Ovary (tissue), 3 donors: ENCODE measurements at regions not wholly inside any gene's neighbourhood (a gene's known extent, or its start where the extent isn't known, plus 50 kb on each side); places are given as distances from the start of the nearest gene placed in this dataset.

Experiments
- EP300 ChIP-seq: sonication (generic); formaldehyde crosslinking; IDR thresholded peaks from one replicate; pipeline ENCODE4 v1.6.1; 2017; ENCODE audit warnings: antibody characterized with exemption
- POLR2A ChIP-seq: fragments of 450-650 bp; IDR thresholded peaks from one replicate; pipeline ENCODE4 v1.6.1; 2017; ENCODE audit warnings: antibody characterized with exemption, mild to moderate bottlenecking, moderate library complexity
- TF ChIP-seq, protein P1 (sequence below), 3 donors: fragments of 450-650 bp in 2 of 3; fragments of 200-600 bp in 1 of 3; IDR thresholded peaks; one replicate each; pipeline versions ENCODE4 v1.5.1 to v1.8.0; 2016 to 2022; ENCODE audit warnings: antibody characterized with exemption in 3 of 3, mild to moderate bottlenecking in 1 of 3
- donor health status: DM: no; HTN: no; CAD: no.

DNA sequence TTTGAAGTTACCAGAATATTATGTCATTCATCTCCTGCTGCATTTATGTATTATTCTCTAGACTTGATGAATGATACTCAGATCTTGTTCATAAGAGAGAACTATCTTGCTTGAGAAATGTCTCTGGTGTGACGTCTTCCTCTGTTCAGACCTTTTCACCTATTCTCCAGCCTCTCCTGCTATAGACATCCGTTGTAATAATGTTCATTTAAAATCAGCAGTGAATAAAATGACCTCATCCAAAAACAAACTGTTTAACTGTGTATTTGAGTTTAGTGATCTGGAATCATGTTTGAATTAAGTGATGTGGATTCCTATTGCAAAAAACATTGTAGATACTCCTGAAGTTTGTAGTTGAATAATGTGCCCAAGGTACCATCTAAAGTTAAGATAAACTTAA is 487.1 kb downstream of the PCNX1 start:
- TF ChIP-seq, protein P1, sequence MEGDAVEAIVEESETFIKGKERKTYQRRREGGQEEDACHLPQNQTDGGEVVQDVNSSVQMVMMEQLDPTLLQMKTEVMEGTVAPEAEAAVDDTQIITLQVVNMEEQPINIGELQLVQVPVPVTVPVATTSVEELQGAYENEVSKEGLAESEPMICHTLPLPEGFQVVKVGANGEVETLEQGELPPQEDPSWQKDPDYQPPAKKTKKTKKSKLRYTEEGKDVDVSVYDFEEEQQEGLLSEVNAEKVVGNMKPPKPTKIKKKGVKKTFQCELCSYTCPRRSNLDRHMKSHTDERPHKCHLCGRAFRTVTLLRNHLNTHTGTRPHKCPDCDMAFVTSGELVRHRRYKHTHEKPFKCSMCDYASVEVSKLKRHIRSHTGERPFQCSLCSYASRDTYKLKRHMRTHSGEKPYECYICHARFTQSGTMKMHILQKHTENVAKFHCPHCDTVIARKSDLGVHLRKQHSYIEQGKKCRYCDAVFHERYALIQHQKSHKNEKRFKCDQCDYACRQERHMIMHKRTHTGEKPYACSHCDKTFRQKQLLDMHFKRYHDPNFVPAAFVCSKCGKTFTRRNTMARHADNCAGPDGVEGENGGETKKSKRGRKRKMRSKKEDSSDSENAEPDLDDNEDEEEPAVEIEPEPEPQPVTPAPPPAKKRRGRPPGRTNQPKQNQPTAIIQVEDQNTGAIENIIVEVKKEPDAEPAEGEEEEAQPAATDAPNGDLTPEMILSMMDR (IDR thresholded peaks at IDR 0.05): no peak
- no peak for TF ChIP-seq EP300
- no peak for TF ChIP-seq POLR2A
